ENCODE measurements at regions not wholly inside any gene's neighbourhood (a gene's known extent, or its start where the extent isn't known, plus 50 kb on each side); places are given as distances from the start of the nearest gene placed in this dataset.

DNA sequence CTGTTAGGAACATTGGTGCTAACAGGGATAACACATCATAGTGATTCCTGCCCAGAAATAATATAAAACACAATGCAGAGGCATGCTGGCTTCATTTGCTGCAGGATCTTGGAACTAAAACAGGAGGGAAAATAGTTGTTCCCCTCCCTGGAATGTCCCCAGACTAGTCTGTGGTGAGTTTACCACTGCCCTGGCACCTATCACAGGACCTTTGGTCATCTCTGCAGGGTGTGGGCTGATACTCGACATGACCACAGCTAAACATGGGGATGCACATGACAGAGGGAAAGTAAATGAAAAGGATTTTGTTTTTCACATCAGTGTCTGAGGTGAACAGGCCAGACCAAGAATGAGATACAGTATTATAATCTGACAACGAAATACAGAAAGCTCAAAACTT is 160.2 kb upstream of the DKK2 start:
- no peaks in the 10 kb centered on the region for H3K79me2 ChIP-seq (ENCODE audit: insufficient read depth, low read length)
- CTCF ChIA-PET, result no interaction called here
- intact Hi-C loops (cut with micrococcal nuclease), result no loop called here
- TF ChIP-seq SRF (IDR thresholded peaks at IDR 0.05; ENCODE audit: low read depth), result no peak
- no peak for TF ChIP-seq POLR2AphosphoS5 (IDR thresholded peaks at IDR 0.05; ENCODE audit: low read depth, low read length)
- no peak for TF ChIP-seq FOSL1 (IDR thresholded peaks at IDR 0.05; ENCODE audit: low read depth)
- TF ChIP-seq, protein P1, sequence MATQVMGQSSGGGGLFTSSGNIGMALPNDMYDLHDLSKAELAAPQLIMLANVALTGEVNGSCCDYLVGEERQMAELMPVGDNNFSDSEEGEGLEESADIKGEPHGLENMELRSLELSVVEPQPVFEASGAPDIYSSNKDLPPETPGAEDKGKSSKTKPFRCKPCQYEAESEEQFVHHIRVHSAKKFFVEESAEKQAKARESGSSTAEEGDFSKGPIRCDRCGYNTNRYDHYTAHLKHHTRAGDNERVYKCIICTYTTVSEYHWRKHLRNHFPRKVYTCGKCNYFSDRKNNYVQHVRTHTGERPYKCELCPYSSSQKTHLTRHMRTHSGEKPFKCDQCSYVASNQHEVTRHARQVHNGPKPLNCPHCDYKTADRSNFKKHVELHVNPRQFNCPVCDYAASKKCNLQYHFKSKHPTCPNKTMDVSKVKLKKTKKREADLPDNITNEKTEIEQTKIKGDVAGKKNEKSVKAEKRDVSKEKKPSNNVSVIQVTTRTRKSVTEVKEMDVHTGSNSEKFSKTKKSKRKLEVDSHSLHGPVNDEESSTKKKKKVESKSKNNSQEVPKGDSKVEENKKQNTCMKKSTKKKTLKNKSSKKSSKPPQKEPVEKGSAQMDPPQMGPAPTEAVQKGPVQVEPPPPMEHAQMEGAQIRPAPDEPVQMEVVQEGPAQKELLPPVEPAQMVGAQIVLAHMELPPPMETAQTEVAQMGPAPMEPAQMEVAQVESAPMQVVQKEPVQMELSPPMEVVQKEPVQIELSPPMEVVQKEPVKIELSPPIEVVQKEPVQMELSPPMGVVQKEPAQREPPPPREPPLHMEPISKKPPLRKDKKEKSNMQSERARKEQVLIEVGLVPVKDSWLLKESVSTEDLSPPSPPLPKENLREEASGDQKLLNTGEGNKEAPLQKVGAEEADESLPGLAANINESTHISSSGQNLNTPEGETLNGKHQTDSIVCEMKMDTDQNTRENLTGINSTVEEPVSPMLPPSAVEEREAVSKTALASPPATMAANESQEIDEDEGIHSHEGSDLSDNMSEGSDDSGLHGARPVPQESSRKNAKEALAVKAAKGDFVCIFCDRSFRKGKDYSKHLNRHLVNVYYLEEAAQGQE (IDR thresholded peaks at IDR 0.05; ENCODE audit: low read depth), result no peak
- TF ChIP-seq EZH2 (IDR thresholded peaks at IDR 0.05), result no peak
- no peak for TF ChIP-seq TCF7L2 (IDR thresholded peaks at IDR 0.05; ENCODE audit: borderline replicate concordance, extremely low read depth, insufficient read depth, insufficient read length)
- no peak for TF ChIP-seq ZNF274 (IDR thresholded peaks at IDR 0.05; ENCODE audit: low read depth, low read length)
- TF ChIP-seq RAD21 (IDR thresholded peaks at IDR 0.05; ENCODE audit: low read depth), result no peak
- TF ChIP-seq ELF1 (IDR thresholded peaks at IDR 0.05; ENCODE audit: borderline replicate concordance, low read depth), result no peak
- no peak overlapping the region for H3K9ac ChIP-seq (ENCODE audit: low read length)
- H3K4me1 ChIP-seq (ENCODE audit: control insufficient read depth in 1 of 2, insufficient read depth in 2 of 2, low read length in 2 of 2), result no peaks in the 10 kb centered on the region
- ATAC-seq (no peak), DNase-seq (ENCODE audit: low read depth, low spot score) (no peak)
- H3K36me3 ChIP-seq (ENCODE audit: control insufficient read depth in 1 of 2, insufficient read depth in 2 of 2, low read length in 2 of 2), result no peaks in the 10 kb centered on the region
- H3K9me3 ChIP-seq (ENCODE audit: control insufficient read depth in 1 of 2, insufficient read depth in 1 of 2, low read depth in 1 of 2, low read length in 2 of 2), result no peaks in the 10 kb centered on the region
- no peak overlapping the region for H3K4me2 ChIP-seq (ENCODE audit: low read length)
- no peaks in the 10 kb centered on the region for H3K9me2 ChIP-seq (ENCODE audit: insufficient read depth)
- no peaks in the 10 kb centered on the region for H3K27me3 ChIP-seq (ENCODE audit: insufficient read depth, low read length)
- POLR2A ChIA-PET, result no interaction called here
- H2AFZ ChIP-seq (ENCODE audit: low read depth, low read length, poor library complexity, severe bottlenecking), result no peak overlapping the region
- RAD21 ChIA-PET (ENCODE audit: low non-redundant PET in 1 of 2, low total read pairs in 2 of 2, uncharacterized antibody in 2 of 2, unreplicated experiment in 2 of 2), result no interaction called here
- BruUV-seq (replicated peaks), result no TSS peak
- H3K27ac ChIP-seq (ENCODE audit: low read depth, low read length), result no peak overlapping the region
- H4K20me1 ChIP-seq (ENCODE audit: insufficient read depth), result no peaks in the 10 kb centered on the region
- no peak overlapping the region for H3K4me3 ChIP-seq (replicated peaks in 1 of 2; ENCODE audit: low read depth in 1 of 2, low read length in 2 of 2)
